ENCODE measurements at regions not wholly inside any gene's neighbourhood (a gene's known extent, or its start where the extent isn't known, plus 50 kb on each side); places are given as distances from the start of the nearest gene placed in this dataset.

DNA sequence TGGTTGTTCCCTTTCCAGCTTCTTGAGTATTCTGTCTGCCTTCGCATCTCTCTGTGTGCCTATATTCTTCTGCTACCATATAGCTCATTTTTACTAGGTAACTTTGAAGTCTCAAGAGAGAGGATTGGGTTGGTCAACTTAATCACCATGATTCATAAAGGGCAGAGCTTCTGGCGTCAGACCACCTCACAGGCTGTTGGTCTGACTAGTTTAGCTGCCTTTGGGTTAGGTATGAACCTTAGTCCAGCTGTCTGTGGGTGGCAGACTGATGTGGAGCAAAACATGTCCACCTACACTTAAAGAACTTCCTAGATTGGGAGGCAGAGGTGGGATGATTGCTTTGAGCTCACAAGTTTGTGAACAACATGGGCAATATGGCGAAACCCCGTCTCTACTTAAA lies 192.2 kb upstream of the SGK1 start:
- no peak for DNase-seq
- Mint-ChIP-seq H3K4me1 (ENCODE audit: low read depth) (no peaks in the 10 kb centered on the region), H3K4me3 (no peak overlapping the region), H3K27ac (no peak overlapping the region), H3K9me3 (no peaks in the 10 kb centered on the region), H3K27me3 (no peaks in the 10 kb centered on the region), H3K36me3 (no peaks in the 10 kb centered on the region)
- intact Hi-C loops (cut with micrococcal nuclease) = no loop called here
- ChIA-PET POLR2A (no interaction called here), CTCF (interaction anchor here (0.6 kb wide), 1 partner anchor 114 kb away, joined by 3 read pairs; no protein-coding TSS in a partner anchor)

DNA sequence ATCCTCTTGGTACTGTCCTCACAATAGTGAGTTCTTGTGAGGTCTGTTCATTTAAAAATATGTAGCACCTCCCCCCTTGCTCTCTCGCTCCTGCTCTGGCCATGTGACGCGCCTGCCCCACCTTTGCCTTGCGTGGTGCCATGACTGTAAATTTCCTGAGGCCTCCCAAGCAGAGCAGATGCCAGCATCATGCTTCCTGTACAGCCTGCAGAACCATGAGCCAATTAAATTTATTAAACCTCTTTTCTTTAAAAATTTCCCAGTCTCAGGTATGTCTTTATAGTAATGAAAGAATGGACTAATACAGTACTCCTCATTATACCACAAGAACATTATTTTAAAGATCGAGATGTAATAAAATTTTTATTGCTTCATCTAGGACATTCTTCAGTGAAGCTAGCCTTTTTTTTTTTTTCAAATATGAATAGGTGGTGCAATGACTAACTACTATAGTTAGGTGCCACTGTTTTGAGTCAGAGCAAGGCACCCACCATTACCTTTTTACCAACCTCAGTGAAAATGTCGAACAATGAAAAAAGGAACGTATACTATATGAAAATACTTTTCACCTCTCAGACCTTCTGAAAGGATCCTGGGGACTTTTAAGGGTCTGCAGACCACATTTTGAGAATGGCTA lies 191.1 kb upstream of the SGK1 start:
- Mint-ChIP-seq H3K4me1 (ENCODE audit: low read depth) (no peaks in the 10 kb centered on the region), H3K9me3 (no peaks in the 10 kb centered on the region), H3K36me3 (no peaks in the 10 kb centered on the region), H3K27me3 (no peaks in the 10 kb centered on the region), H3K4me3 (no peak overlapping the region), H3K27ac (no peak overlapping the region)
- no peak for DNase-seq
- ChIA-PET POLR2A (no interaction called here), CTCF (interaction anchor here (0.6 to 0.8 kb wide), 2 partner anchors 132 to 329 kb away, joined by 3 read pairs; no protein-coding TSS in a partner anchor)
- intact Hi-C loops (cut with micrococcal nuclease) = no loop called here

DNA sequence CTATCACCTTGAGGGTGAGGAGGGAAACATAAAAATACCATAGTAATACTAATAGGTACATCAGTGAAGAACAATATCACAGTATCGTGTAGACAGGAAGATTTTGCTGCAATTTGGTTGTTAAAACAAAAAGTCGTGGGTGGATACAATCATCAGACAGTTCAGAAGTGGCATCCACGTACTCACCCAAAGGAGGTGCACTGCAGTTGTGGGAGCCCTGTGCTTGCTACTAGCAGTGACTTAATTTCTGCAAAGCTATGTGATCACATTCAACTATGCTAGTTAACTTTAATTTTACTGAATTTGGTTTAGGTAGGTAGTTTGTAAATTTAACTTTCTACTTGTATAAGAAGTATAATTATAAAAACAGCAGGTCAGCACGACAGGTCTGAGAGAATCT lies 188.2 kb upstream of the SGK1 start:
- H3K27ac Mint-ChIP-seq = no peak overlapping the region
- no peaks in the 10 kb centered on the region for H3K27me3 Mint-ChIP-seq
- DNase-seq = no peak
- ChIA-PET POLR2A (interaction anchor here (1.1 kb wide), 1 partner anchor 9 kb away, joined by 3 read pairs; no protein-coding TSS in a partner anchor), CTCF (no interaction called here)
- no peaks in the 10 kb centered on the region for H3K9me3 Mint-ChIP-seq
- no peaks in the 10 kb centered on the region for H3K36me3 Mint-ChIP-seq
- H3K4me1 Mint-ChIP-seq (ENCODE audit: low read depth) = no peaks in the 10 kb centered on the region
- intact Hi-C loops (cut with micrococcal nuclease) = no loop called here
- H3K4me3 Mint-ChIP-seq = no peak overlapping the region

DNA sequence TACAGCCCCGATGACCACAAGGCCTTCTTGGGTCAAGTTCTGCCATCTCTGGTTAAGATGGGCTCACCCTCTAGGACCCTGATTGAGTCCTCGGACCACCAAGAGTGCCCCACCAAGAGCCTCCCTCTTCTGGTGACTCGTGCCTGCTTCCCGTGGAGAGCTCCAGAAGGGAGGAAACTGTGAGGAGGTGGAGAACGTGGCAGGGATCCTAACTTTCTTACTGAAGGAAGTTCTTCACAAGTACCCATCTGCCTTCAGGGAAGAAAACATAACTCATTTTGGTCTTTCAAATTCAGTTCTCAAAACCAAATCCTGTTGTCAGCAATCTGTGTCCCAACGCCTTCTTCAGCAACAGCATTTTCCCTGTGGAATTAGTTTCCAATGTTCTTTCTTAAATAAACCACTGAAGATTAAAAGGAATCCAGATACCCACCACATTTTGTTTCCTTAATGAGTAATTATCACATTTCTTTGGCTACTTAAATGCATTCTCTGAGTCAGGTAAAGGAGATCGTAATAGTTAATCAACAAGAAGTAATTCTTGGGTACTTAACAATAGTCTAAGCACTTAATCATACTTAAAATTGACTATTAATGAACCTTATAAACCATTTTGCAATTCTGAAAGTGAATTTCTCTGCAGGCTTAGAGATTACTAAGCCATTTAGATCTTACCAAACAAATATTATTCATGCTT lies 185.8 kb upstream of the SGK1 start:
- no peak for DNase-seq
- no peak overlapping the region for H3K27ac Mint-ChIP-seq
- POLR2A ChIA-PET = no interaction called here
- no peak overlapping the region for H3K4me3 Mint-ChIP-seq
- H3K9me3 Mint-ChIP-seq = no peaks in the 10 kb centered on the region
- CTCF ChIA-PET = interaction anchor here (1.3 kb wide), 1 partner anchor 14 kb away, joined by 3 read pairs; no protein-coding TSS in a partner anchor
- peaks cover 2% of the 10 kb centered on the region for H3K4me1 Mint-ChIP-seq (ENCODE audit: low read depth)
- H3K27me3 Mint-ChIP-seq = no peaks in the 10 kb centered on the region
- no peaks in the 10 kb centered on the region for H3K36me3 Mint-ChIP-seq
- intact Hi-C loops (cut with micrococcal nuclease) = no loop called here

- intact Hi-C loops (cut with micrococcal nuclease) = no loop called here
- Mint-ChIP-seq H3K4me3 (no peak overlapping the region), H3K27ac (no peak overlapping the region), H3K36me3 (no peaks in the 10 kb centered on the region), H3K9me3 (no peaks in the 10 kb centered on the region), H3K27me3 (no peaks in the 10 kb centered on the region), H3K4me1 (ENCODE audit: low read depth) (peaks cover 2% of the 10 kb centered on the region)
- POLR2A ChIA-PET = no interaction called here
- DNase-seq = no peak
- CTCF ChIA-PET = no interaction called here
Measured at GRCh38 chr6:134502614-134503549, 185.0 kb upstream of the SGK1 start.

DNA sequence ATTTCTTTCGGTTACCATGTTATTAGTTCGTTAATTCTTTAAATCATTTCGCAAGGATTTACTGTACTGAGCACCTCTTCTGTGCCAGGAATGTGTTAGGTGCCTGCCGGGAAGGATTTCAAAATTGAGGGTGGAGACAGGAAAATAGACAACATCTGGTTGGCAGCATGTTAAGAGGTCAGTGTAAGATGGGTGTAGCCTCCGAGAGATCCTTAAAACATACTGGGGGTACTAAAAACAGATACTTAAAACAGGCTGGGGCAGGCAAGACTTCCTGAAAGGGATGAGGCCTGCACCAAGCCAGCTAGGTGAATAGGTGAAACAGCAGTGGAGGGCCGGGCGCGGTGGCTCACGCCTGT lies 178.0 kb upstream of the SGK1 start:
- H3K4me3 Mint-ChIP-seq = no peak overlapping the region
- H3K27me3 Mint-ChIP-seq = no peaks in the 10 kb centered on the region
- intact Hi-C loops (cut with micrococcal nuclease) = no loop called here
- no peak overlapping the region for H3K27ac Mint-ChIP-seq
- no peaks in the 10 kb centered on the region for H3K9me3 Mint-ChIP-seq
- no peak for DNase-seq
- POLR2A ChIA-PET = no interaction called here
- H3K36me3 Mint-ChIP-seq = no peaks in the 10 kb centered on the region
- H3K4me1 Mint-ChIP-seq (ENCODE audit: low read depth) = peaks cover 2% of the 10 kb centered on the region
- CTCF ChIA-PET = no interaction called here

GRCh38 chr6:134495203-134495889 lies 177.4 kb upstream of the SGK1 start:
- no peak overlapping the region for H3K27ac Mint-ChIP-seq
- H3K4me1 Mint-ChIP-seq (ENCODE audit: low read depth) = no peaks in the 10 kb centered on the region
- no peak overlapping the region for H3K4me3 Mint-ChIP-seq
- intact Hi-C loops (cut with micrococcal nuclease) = no loop called here
- no peaks in the 10 kb centered on the region for H3K27me3 Mint-ChIP-seq
- POLR2A ChIA-PET = no interaction called here
- CTCF ChIA-PET = no interaction called here
- DNase-seq = no peak
- H3K36me3 Mint-ChIP-seq = no peaks in the 10 kb centered on the region
- H3K9me3 Mint-ChIP-seq = no peaks in the 10 kb centered on the region

DNA sequence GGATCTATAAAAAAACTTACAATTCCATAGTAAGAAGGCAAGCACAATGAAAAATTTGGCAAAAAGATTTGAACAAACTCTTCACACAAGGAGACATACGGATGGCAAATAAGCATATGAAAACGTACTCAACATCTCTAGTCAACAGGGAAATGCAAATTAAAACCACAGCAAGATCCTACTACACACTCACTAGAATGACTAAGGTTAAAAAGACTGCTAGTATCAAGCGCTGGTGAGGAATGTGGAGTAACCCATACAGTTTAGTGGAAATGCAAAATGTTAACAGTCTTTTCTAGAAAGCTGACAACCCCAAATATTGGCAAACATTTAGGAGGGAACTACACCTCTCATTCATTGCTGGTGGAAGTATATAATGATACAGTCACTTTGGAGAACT lies 175.9 kb upstream of the SGK1 start:
- DNase-seq = no peak
- ChIA-PET CTCF (no interaction called here), POLR2A (no interaction called here)
- Mint-ChIP-seq H3K9me3 (no peaks in the 10 kb centered on the region), H3K36me3 (no peaks in the 10 kb centered on the region), H3K4me1 (ENCODE audit: low read depth) (no peaks in the 10 kb centered on the region), H3K4me3 (no peak overlapping the region), H3K27me3 (no peaks in the 10 kb centered on the region), H3K27ac (no peak overlapping the region)
- intact Hi-C loops (cut with micrococcal nuclease) = no loop called here

DNA sequence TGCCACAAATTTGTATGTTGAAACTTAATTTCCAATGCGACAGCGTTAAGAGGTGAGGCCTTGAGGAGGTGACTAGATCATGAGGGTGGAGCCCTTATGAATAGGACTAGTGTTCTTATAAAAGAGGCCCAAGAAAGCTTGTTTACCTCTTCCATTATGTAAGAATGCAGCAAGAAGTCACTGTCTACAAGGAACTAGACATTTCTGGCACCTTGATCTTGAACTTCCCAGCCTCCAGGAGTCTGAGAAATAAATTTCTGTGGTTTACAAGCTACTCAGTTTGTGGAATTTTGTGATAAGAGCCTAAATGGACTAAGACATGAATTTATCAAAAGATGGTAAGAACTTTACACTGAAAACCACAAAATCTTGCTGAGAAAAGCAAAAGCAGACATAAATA lies 173.6 kb upstream of the SGK1 start:
- intact Hi-C loops (cut with micrococcal nuclease) = no loop called here
- H3K4me1 Mint-ChIP-seq (ENCODE audit: low read depth) = no peaks in the 10 kb centered on the region
- H3K4me3 Mint-ChIP-seq = no peak overlapping the region
- ChIA-PET POLR2A (no interaction called here), CTCF (no interaction called here)
- no peak for DNase-seq
- H3K36me3 Mint-ChIP-seq = peaks cover 2% of the 10 kb centered on the region
- H3K27ac Mint-ChIP-seq = no peak overlapping the region
- H3K9me3 Mint-ChIP-seq = peaks cover 4% of the 10 kb centered on the region
- H3K27me3 Mint-ChIP-seq = no peaks in the 10 kb centered on the region

GRCh38 chr6:134482593-134483270 lies 164.8 kb upstream of the SGK1 start:
- no peak overlapping the region for H3K4me3 Mint-ChIP-seq
- no peak overlapping the region for H3K27ac Mint-ChIP-seq
- no peaks in the 10 kb centered on the region for H3K27me3 Mint-ChIP-seq
- intact Hi-C loops (cut with micrococcal nuclease) = no loop called here
- peaks cover 7% of the 10 kb centered on the region for H3K9me3 Mint-ChIP-seq
- ChIA-PET CTCF (no interaction called here), POLR2A (interaction anchor here (0.6 kb wide), 1 partner anchor 292 kb away, joined by 3 read pairs; no protein-coding TSS in a partner anchor)
- peaks cover 2% of the 10 kb centered on the region for H3K4me1 Mint-ChIP-seq (ENCODE audit: low read depth)
- no peak for DNase-seq
- peaks cover 2% of the 10 kb centered on the region for H3K36me3 Mint-ChIP-seq

DNA sequence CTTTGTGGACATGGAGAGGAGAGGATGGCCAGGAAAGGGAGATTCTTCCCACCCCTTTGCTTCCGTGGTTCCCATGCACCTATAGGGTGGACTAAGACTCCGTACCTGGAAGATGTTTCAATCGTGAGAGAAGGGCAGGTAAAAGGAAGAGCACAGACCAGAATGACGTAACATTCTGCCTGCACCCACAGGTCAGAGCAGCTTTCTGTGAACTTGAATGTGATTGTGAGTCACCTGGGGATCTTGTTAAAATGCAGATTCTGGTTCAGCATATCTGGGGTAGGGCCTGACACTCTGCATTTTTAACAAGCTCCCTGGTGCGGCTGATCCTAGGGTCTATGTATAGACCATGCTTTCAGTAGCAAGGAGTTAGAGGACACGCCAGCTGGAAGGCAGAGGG lies 164.1 kb upstream of the SGK1 start:
- Mint-ChIP-seq H3K36me3 (peaks cover 2% of the 10 kb centered on the region), H3K27me3 (no peaks in the 10 kb centered on the region), H3K4me1 (ENCODE audit: low read depth) (peaks cover 2% of the 10 kb centered on the region), H3K9me3 (peaks cover 7% of the 10 kb centered on the region), H3K4me3 (no peak overlapping the region), H3K27ac (no peak overlapping the region)
- CTCF ChIA-PET = no interaction called here
- intact Hi-C loops (cut with micrococcal nuclease) = no loop called here
- POLR2A ChIA-PET = interaction anchor here (0.6 kb wide), 1 partner anchor 291 kb away, joined by 3 read pairs; no protein-coding TSS in a partner anchor
- no peak for DNase-seq

DNA sequence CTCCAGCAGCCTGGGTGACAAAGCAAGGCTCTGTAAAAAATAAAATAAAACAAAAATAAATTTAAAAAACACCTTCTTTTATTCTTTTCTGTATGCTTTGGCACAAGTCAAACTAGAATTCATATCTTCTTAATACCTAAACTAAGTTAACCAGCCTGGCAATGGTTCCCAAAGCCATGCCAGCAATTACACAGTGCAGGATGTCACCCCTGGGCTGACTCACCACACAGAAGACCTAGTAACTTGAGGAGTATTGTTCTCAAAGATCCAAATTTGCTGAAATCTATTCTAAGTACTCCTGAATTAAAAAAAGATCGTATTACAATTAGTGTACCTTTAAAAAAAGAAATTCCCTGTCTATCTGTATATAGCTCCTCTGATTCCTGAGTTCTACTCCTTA lies 162.7 kb upstream of the SGK1 start:
- Mint-ChIP-seq H3K4me3 (no peak overlapping the region), H3K27ac (no peak overlapping the region), H3K36me3 (no peaks in the 10 kb centered on the region), H3K27me3 (no peaks in the 10 kb centered on the region), H3K4me1 (ENCODE audit: low read depth) (peaks cover 2% of the 10 kb centered on the region), H3K9me3 (no peaks in the 10 kb centered on the region)
- DNase-seq = no peak
- intact Hi-C loops (cut with micrococcal nuclease) = no loop called here
- ChIA-PET POLR2A (no interaction called here), CTCF (no interaction called here)
